8988T (cell line): ENCODE measurements at regions not wholly inside any gene's neighbourhood (a gene's known extent, or its start where the extent isn't known, plus 50 kb on each side); places are given as distances from the start of the nearest gene placed in this dataset.
"Not testable (repeated sequence)": the region's sequence is repeated elsewhere in the genome, so short reads cannot be mapped to it uniquely, and the experiment has no call there.

Experiments used
- DNase-seq: peaks from one replicate; pipeline ENCODE4 v3.0.0; 2011

- DNase-seq = no peak
Measured at GRCh38 chr3:162933656-162934055, 1437.0 kb downstream of the OTOL1 start.

DNA sequence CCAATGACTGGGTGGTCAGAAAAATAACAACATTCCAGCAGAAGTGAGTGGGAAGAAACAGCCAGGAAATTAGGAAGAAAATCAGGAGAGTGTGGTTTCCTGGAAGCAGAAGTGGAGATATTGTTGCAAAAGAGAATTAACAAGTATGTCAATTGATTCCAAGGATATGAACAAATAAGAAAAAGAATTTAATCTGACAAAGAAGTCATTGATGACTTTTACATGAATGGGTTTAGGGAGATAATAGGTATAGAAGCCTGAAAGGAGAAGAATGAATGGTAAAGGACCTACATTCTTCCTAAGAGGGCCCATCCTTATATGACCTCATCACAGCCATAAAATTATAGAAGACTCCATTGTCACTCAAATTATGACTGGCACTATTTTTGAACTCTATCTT, 1440.1 kb downstream of the OTOL1 start:
- DNase-seq = no peak

DNA sequence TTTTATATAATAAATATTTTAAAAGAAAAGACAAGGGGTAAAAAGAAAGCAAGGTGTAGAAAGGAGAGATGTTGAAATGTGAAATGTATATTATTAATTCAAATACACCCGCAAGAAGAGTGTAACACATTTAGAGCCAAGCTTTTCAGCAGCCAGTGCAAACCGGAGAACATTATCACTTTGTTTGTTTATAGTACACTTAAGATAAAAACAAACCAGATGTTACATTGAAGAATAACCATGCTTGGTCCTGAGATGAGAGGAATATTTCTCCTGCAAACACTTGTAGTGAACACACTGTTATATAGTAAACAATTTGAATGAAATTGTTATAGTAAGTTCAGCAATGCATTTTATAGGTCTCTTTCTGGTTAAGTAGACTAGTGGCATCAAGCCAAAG, 1441.5 kb downstream of the OTOL1 start:
- DNase-seq = no peak

DNA sequence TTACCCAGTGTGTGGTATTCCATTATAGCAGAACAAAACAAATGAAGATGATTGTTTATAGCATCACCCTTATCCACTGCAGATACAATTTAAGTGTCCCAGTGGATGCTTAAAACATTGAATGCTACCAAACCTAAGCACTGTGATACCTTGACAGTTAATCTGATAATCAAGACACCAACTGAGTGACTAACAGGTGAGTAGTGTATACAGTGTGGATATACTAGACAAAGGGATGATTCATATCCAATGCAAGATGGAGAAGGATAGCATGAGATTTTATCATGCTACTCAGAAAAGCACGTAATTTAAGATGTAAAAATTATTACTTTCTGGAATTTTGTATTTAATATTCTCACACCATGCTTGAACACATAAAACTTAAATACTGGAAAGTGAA, 1449.0 kb downstream of the OTOL1 start:
- DNase-seq = no peak

GRCh38 chr3:162956711-162957110, 1460.1 kb downstream of the OTOL1 start:
- no peak for DNase-seq

- no peak for DNase-seq
Measured at GRCh38 chr3:162960269-162960668, 1463.7 kb downstream of the OTOL1 start.

- DNase-seq = no peak
Measured at GRCh38 chr3:162970292-162970691, 1473.7 kb downstream of the OTOL1 start.

- DNase-seq = no peak
Measured at GRCh38 chr3:162971715-162972114, 1475.1 kb downstream of the OTOL1 start.

GRCh38 chr3:162973428-162973917, 1476.9 kb downstream of the OTOL1 start:
- no peak for DNase-seq

DNA sequence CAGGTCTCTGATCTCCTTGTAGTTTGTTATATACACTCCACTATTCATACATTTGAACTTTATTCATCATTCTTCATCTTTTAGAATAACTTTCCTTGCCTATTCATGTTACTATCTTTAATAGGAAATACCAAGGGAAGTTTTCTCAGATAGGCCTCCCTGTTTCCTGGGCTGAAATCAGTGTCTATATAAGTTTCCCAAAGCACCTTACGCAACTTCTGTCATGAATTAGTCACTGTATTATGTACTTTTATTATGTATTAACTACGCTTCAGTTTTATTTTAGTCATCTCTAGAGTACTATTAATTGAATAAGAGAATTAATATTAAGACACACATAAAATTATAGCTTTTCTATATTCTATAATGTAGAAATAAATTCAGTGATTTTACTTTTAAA, 1481.5 kb downstream of the OTOL1 start:
- DNase-seq = no peak

GRCh38 chr3:162984746-162985145, 1488.1 kb downstream of the OTOL1 start:
- DNase-seq = no peak

GRCh38 chr3:162987085-162987794, 1490.6 kb downstream of the OTOL1 start:
- not testable (repeated sequence) for DNase-seq

DNA sequence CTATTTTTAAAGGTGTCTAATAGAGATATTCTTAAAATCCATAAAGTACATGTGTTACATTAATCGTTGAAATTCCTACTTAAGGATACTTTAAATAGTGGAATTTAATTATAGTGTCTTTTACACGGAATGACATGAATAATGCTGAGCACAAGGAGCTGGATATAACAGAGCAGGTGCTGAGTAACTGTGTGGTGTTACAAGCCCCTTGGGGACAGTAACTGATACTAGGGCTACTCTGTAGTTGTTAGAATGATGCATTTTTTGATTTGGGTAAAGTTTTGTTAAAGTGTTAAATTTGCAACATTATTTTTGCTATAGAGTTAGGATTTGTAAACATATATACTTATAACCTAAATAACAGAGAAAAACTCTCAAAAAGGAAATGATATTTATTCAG, 1496.1 kb downstream of the OTOL1 start:
- no peak for DNase-seq

DNA sequence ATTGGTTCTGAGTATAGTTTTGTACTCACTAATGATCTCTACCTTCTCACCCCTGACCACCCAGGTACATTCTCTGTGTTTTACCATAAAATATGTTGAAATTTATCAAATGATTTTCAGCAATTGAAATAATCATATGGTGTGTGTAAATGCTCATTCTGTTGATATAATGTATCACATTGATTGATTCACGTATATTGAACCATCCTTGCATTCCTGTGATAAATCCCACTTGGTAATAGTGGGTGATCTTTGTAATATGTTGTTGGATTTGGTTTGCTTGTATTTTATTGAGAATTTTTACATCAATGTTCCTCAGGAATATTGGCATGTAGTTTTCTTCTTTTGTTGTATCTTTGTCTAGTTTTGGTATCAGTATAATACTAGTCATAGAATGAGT, 1497.6 kb downstream of the OTOL1 start:
- no peak for DNase-seq

GRCh38 chr3:162996368-162996767, 1499.8 kb downstream of the OTOL1 start:
- DNase-seq = no peak

DNA sequence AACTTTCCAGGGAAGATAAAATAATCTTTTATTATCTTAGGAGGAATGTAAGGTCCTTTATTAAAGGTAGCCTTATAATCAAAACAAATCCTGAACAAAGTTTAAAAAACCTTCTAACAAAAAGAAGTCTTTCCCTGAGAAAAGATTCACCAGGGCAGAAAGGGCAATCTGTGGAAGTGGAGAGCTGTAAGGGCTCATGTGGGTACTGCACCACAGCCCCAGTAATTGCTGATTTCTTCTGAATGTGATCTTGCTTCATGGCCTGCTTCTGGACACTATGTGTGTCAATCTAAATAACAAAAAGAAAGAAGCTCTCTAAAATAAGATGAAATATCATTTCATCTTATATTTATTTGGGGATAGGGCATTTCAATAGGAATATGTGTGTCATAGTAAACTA, 1501.6 kb downstream of the OTOL1 start:
- no peak for DNase-seq

GRCh38 chr3:163011596-163011995, 1515.0 kb downstream of the OTOL1 start:
- DNase-seq = no peak

DNA sequence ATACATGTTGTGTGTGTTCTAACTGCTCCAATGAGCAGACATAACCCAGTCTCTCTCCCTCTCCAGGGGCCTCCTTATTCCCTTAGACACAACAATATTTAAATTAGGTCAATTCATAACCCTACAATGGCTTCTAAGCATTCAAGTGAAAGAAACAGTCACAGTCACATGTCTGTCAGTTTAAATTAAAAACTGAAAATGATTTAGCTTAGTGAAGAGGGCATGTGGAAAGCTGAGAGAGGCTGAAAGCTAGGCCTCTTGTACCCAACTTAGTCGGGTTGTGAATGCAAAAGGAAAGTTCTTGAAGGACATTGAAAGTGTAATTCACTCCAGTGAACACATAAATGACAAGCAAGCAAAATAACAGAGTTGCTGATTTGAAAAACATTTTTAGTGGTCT, 1519.6 kb downstream of the OTOL1 start:
- DNase-seq = no peak

DNA sequence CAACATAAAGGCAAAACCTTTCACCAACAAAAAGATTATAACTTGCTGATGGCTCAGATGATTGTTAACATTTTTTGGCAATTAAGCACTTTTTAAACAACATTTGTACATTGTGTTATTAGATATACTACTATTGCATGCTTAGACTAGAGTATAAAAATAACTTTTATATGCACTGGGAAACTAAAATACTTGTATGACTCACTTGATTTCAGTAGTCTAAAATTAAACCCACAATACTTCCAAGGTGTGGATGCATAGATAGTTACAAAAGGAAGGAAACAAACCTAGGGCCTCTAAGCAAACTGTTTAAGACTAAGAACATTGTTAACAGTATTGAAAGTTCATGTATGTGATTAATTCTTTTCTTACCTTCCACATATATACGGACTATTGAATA, 1521.5 kb downstream of the OTOL1 start:
- DNase-seq = no peak

DNA sequence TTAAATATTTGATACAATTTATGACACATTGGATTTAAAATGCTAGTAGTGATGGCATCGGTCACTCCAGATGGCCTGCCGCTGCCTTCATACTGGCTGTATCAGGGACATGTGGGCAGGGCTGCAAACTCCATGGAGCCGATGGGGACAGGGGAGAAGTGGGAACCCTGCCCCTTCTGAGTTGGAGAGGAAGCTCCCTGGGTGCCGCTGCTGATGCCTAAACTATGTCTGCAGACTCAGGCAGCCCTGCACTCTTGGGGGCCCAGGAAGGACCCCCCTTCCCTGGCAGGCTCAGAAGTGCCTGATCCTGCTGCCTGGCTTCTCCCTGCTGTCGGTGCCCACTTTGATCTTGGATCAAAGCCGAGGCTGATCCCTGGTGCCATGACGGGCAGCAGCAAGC, 1522.1 kb downstream of the OTOL1 start:
- no peak for DNase-seq

DNA sequence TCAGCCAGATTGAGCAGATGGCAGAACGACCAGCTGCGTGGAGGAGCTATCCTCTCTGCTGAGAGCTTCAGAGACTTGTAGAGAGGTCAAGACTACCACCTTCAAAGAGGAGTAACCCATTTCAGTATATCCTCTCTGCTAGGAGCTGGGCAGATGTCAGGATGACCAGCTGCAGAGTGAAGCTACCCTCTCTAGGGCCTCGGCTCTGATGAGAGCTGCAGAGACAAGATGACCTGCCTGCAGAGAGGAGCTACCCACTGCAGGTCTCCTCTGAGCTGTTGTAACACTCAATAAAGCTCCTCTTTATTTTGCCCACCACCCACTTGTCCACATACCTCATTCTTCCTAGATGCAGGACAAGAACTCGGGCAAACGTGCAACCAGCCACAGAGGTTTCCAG, 1522.7 kb downstream of the OTOL1 start:
- DNase-seq = no peak

GRCh38 chr3:163033652-163034051, 1537.0 kb downstream of the OTOL1 start:
- DNase-seq = no peak

DNA sequence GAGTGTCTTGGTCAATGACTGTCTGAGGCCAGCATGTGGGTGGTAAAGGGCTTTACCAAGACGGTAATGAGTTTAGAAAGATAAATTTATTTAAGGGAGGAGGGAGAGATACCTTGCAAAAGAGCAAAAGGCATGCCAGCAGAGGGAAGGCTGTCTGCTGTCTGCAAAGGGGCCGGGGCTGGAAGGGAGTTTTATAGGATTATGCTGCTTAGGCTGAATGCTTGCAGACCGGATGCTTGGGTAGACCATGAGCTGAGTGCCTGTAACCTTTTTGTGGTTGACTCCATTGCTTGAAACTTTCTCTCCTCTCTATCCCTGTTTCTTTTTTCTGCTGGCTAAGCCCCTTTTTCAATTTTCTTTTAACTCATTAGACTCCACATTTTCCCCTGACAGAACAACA, 1543.0 kb downstream of the OTOL1 start:
- no peak for DNase-seq

DNA sequence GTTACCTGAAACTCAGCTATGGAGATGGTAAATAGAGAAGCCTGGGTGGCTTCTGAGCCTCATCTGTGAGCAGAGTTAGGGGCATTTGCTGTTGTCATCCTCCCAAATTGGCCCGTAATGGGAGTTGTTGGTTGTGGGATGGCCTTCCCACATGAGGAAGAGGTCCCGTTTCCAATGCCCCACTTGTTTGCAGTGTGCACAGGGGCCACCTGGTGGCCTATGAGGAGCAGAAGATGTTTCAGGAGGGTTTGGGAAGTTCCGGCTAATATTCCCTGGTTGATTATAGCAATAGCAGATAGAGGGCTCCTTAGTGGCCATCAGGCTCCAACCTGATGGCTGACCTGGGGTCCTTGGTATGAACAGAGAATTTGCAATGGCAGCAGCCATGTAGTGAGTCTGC, 1546.5 kb downstream of the OTOL1 start:
- DNase-seq = no peak

DNA sequence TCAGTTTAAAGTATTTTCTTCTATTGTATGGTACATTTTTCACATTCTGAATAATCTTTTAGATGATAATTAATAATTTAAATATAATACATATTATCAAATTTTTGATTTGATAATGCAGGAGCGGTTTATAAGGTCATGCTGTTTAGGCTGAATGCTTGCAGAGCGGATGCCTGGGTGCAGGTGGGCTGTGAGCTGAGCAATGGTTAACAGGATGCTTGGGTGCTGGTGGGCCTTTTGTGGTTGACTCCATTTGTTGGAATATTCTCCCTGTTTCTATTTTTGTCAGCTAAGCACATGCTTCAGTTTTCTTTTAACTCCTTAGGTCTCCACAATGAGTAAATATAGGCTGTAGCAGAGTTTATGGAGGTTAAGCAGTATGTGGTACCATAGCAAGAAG, 1549.3 kb downstream of the OTOL1 start:
- no peak for DNase-seq
